NT2/D1 (cell line): ENCODE measurements at regions not wholly inside any gene's neighbourhood (a gene's known extent, or its start where the extent isn't known, plus 50 kb on each side); places are given as distances from the start of the nearest gene placed in this dataset.

Experiments
- SUZ12 ChIP-seq: IDR thresholded peaks from 2 replicates; pipeline ENCODE4 v1.6.1; 2011; ENCODE audit not compliant: insufficient read length, insufficient read depth; ENCODE audit errors: extremely low read depth
- ZNF274 ChIP-seq: IDR thresholded peaks from 2 replicates; pipeline ENCODE4 v1.6.1; 2011; ENCODE audit warnings: mild to moderate bottlenecking, low read depth, low read length

DNA sequence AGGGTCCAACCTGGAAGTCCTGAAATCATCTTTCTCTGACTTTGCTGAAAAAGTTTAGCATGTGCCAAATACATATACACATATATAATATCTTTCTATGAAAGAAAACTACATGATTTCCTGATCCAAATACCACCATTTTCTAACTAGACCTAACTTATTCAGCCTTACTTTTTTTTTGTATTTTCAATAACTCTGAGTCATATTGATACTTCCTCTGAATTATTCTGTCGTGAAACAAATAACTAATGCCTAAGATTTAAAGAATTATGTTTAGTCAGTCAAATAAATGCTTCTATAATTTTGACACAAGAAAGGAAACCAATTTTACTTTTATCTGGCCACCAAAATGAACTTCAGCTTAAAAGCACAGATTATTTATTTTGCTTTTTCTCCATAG is 760.2 kb upstream of the GBE1 start:
- TF ChIP-seq SUZ12: no peak
- TF ChIP-seq ZNF274: no peak
